Smooth muscle cell (in vitro differentiated cells): ENCODE measurements at regions not wholly inside any gene's neighbourhood (a gene's known extent, or its start where the extent isn't known, plus 50 kb on each side); places are given as distances from the start of the nearest gene placed in this dataset.

ENCODE experiments used
- DNase-seq: peaks from one replicate; lab custom pipeline; 2025; ENCODE audit not compliant: unreplicated experiment; lab: John Stamatoyannopoulos, UW
- H2AFZ ChIP-seq: fragments of 200-600 bp; sonication (generic); 2 replicates; pipeline ENCODE4 v1.6.0; 2016; ENCODE audit warnings: antibody characterized with exemption, low read depth, mild to moderate bottlenecking
- H3F3A ChIP-seq: fragments of 200-600 bp; sonication (generic); 2 replicates; pipeline ENCODE4 v1.6.0; 2017; ENCODE audit warnings: antibody characterized with exemption, low read depth
- H3K27ac ChIP-seq: fragments of 200-600 bp; sonication (generic); 2 replicates; pipeline ENCODE4 v1.5.1; 2016; ENCODE audit warnings: low read depth, mild to moderate bottlenecking
- H3K27me3 ChIP-seq: fragments of 200-600 bp; sonication (generic); 2 replicates; pipeline ENCODE4 v1.6.1; 2016; ENCODE audit warnings: low read depth, mild to moderate bottlenecking
- H3K36me3 ChIP-seq: fragments of 200-600 bp; sonication (generic); 2 replicates; pipeline ENCODE4 v1.5.1; 2016; ENCODE audit warnings: low read depth
- H3K4me1 ChIP-seq: fragments of 200-600 bp; sonication (generic); 2 replicates; pipeline ENCODE4 v1.5.1; 2016; ENCODE audit warnings: low read depth
- H3K4me2 ChIP-seq: fragments of 200-600 bp; sonication (generic); 2 replicates; pipeline ENCODE4 v1.6.0; 2016; ENCODE audit warnings: mild to moderate bottlenecking
- H3K4me3 ChIP-seq: fragments of 200-600 bp; sonication (generic); 2 replicates; pipeline ENCODE4 v1.5.1; 2016; ENCODE audit warnings: mild to moderate bottlenecking
- H3K79me2 ChIP-seq: fragments of 200-600 bp; sonication (generic); 2 replicates; pipeline ENCODE4 v1.6.0; 2016; ENCODE audit warnings: low read depth, mild to moderate bottlenecking
- H3K9ac ChIP-seq: fragments of 200-600 bp; sonication (generic); 2 replicates; pipeline ENCODE4 v1.6.0; 2016; ENCODE audit warnings: low read depth
- H3K9me3 ChIP-seq: fragments of 200-600 bp; sonication (generic); replicated peaks from 2 replicates; pipeline ENCODE4 v1.5.1; 2016; ENCODE audit warnings: low read depth
- H4K20me1 ChIP-seq: fragments of 200-600 bp; sonication (generic); 2 replicates; pipeline ENCODE4 v1.6.0; 2016; ENCODE audit warnings: low read depth
- CTCF ChIP-seq: fragments of 200-600 bp; sonication (generic); IDR thresholded peaks from 2 replicates; pipeline ENCODE4 v1.5.1; 2017; ENCODE audit warnings: borderline replicate concordance, mild to moderate bottlenecking, antibody characterized with exemption; ENCODE audit not compliant: insufficient read depth, poor library complexity, severe bottlenecking
- WGBS: methylation state at CpG from one replicate; pipeline ENCODE4 v1.1.7; 2016; ENCODE audit warnings: low lambda C conversion rate; 5-methylcytosine and 5-hydroxymethylcytosine counted together

GRCh38 chr2:56933976-56934375, 750.2 kb downstream of the CCDC85A start:
- no peaks in the 10 kb centered on the region for H3K4me1 ChIP-seq
- H3K4me3 ChIP-seq = no peak overlapping the region
- H3K9ac ChIP-seq = no peak overlapping the region
- H3K36me3 ChIP-seq = no peaks in the 10 kb centered on the region
- H3K27me3 ChIP-seq = no peaks in the 10 kb centered on the region
- H3K27ac ChIP-seq = no peak overlapping the region
- H2AFZ ChIP-seq = no peak overlapping the region
- H3K79me2 ChIP-seq = no peaks in the 10 kb centered on the region
- no peak for TF ChIP-seq CTCF
- DNase-seq = no peak
- H3K9me3 ChIP-seq = no peaks in the 10 kb centered on the region
- H4K20me1 ChIP-seq = no peaks in the 10 kb centered on the region
- WGBS = 83% methylated on average over 2 of the region's 2 CpGs
- H3K4me2 ChIP-seq = no peak overlapping the region
- no peaks in the 10 kb centered on the region for H3F3A ChIP-seq

GRCh38 chr2:56934866-56935265, 751.1 kb downstream of the CCDC85A start:
- Histone ChIP-seq H3K4me3 (no peak overlapping the region), H3K27me3 (no peaks in the 10 kb centered on the region), H3K4me1 (no peaks in the 10 kb centered on the region), H2AFZ (no peak overlapping the region), H3K36me3 (no peaks in the 10 kb centered on the region), H3K9ac (no peak overlapping the region), H3F3A (no peaks in the 10 kb centered on the region), H4K20me1 (no peaks in the 10 kb centered on the region), H3K9me3 (no peaks in the 10 kb centered on the region), H3K4me2 (no peak overlapping the region), H3K27ac (no peak overlapping the region), H3K79me2 (no peaks in the 10 kb centered on the region)
- WGBS = 97% methylated on average over 1 of the region's 1 CpG
- no peak for TF ChIP-seq CTCF
- no peak for DNase-seq

GRCh38 chr2:56940054-56940453, 756.3 kb downstream of the CCDC85A start:
- Histone ChIP-seq H3K79me2 (no peaks in the 10 kb centered on the region), H3F3A (no peaks in the 10 kb centered on the region), H3K9ac (no peak overlapping the region), H3K9me3 (no peaks in the 10 kb centered on the region), H3K27me3 (no peaks in the 10 kb centered on the region), H3K4me3 (no peak overlapping the region), H2AFZ (no peak overlapping the region), H3K4me2 (no peak overlapping the region), H4K20me1 (no peaks in the 10 kb centered on the region), H3K27ac (no peak overlapping the region), H3K4me1 (no peaks in the 10 kb centered on the region), H3K36me3 (no peaks in the 10 kb centered on the region)
- TF ChIP-seq CTCF = no peak
- DNase-seq = no peak

GRCh38 chr2:56952871-56953270, 769.1 kb downstream of the CCDC85A start:
- H3K4me2 ChIP-seq = no peak overlapping the region
- no peaks in the 10 kb centered on the region for H3K79me2 ChIP-seq
- no peaks in the 10 kb centered on the region for H4K20me1 ChIP-seq
- H3K27ac ChIP-seq = no peak overlapping the region
- H3K27me3 ChIP-seq = no peaks in the 10 kb centered on the region
- no peak for TF ChIP-seq CTCF
- H3K36me3 ChIP-seq = no peaks in the 10 kb centered on the region
- WGBS = 89% methylated on average over 2 of the region's 2 CpGs
- no peak overlapping the region for H3K4me3 ChIP-seq
- H2AFZ ChIP-seq = no peak overlapping the region
- H3F3A ChIP-seq = no peaks in the 10 kb centered on the region
- no peak for DNase-seq
- no peak overlapping the region for H3K9ac ChIP-seq
- no peaks in the 10 kb centered on the region for H3K4me1 ChIP-seq
- H3K9me3 ChIP-seq = no peaks in the 10 kb centered on the region
